8988T (cell line): ENCODE measurements at regions not wholly inside any gene's neighbourhood (a gene's known extent, or its start where the extent isn't known, plus 50 kb on each side); places are given as distances from the start of the nearest gene placed in this dataset.
"Not testable (repeated sequence)": the region's sequence is repeated elsewhere in the genome, so short reads cannot be mapped to it uniquely, and the experiment has no call there.

Source experiments
- DNase-seq: peaks from one replicate; pipeline ENCODE4 v3.0.0; 2011

DNA sequence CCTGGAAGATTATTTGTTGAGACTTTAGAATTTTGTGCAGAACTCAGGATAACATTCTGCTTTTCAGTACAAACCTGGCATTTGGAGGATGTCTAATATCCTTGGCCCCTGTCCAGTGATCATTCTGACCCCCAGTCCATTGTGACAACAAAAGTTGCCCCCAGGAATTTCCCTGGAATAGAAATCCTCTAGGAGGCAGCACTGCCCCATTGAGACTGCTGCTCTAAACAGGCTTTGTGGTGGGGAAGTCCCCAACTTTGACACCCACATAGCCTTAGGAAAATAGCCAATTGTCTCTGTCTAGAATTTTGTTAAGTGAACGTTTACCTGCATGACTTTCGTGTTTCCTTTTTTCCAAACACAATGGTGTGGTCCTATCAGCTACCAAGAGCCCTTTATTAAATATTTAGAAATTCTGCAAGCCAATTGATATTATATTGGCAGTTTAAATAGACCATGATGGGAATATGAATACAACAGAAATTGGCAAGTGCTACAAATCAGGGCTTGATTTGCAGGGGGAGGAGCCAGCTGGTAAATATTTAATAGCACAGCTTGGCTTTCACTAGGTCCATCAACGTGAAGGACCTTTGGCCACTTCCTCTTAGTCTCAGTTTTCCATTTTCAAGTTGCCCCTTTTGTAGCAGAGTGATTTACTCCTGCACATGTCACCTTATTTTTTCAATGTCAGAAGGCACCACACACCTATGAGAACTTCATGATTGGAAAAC is 451.7 kb downstream of the EFNB2 start:
- DNase-seq = no peak

GRCh38 chr13:106081221-106081620 is 454.2 kb downstream of the EFNB2 start:
- not testable (repeated sequence) for DNase-seq

- DNase-seq = no peak
Observed at GRCh38 chr13:106078191-106078590, 457.3 kb downstream of the EFNB2 start.

- DNase-seq = no peak
Observed at GRCh38 chr13:106077017-106077416, 458.4 kb downstream of the EFNB2 start.

DNA sequence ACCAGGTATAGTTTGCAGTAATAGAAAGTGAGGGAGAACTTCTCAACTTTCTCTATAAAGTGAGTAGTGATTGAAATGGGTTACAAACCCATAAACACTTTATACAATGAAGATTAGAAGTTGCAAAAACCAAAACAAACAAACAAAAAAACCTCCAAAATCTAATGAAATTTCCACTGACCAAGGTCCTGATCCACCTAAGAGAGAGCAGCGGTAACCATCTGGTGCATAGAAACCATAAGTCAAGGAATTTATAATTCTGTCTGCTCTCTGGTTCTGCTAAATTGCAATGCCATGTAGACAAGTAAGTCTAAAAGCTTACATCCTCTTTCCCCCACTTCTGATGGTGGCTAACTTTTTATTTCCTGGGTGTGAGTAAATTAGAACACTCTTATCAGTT is 463.4 kb downstream of the EFNB2 start:
- DNase-seq = no peak

- no peak for DNase-seq
Observed at GRCh38 chr13:106063591-106064313, 471.7 kb downstream of the EFNB2 start.

DNA sequence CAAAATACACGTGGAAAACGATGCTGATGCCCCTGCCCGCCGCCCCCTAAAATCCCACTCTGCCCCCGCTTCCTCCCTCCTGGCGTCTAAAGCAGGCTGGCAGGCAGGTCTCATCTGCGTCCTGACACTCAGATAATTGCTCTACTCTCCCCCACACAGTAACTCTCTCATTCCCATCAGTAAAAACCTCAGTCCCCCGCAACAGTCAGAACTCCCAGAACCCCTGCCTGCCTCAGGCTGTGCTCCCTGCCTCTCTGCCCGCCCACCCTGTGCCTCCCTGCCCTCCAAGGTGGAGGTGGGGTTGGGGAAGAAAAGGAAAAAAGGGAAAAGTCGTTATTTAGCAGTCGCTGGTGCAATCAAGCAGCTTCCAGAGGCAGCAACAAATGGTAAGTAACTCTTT is 473.7 kb downstream of the EFNB2 start:
- DNase-seq = no peak

- no peak for DNase-seq
Observed at GRCh38 chr13:106056851-106057250, 478.6 kb downstream of the EFNB2 start.

- DNase-seq = no peak
Observed at GRCh38 chr13:106052200-106052767, 483.2 kb downstream of the EFNB2 start.

DNA sequence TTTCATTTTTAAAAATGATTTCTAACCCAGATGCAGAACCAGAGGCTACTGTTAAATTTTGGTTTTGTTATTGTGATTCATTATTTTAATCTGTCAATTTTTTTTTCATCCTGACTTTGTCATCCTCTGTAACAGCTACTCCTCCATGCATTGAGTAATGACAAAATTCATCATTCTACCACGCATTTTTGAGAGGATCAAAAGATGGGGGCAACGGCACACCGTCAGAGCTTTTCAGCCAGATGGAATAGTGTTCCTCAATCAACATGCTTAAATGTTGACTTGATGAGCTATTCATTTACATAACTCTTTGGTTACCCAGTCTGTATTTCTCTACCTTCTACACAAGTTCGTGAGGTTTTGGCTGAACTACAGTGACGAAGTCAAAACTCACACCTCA is 486.3 kb downstream of the EFNB2 start:
- no peak for DNase-seq

GRCh38 chr13:106048386-106048785 is 487.1 kb downstream of the EFNB2 start:
- DNase-seq = no peak

DNA sequence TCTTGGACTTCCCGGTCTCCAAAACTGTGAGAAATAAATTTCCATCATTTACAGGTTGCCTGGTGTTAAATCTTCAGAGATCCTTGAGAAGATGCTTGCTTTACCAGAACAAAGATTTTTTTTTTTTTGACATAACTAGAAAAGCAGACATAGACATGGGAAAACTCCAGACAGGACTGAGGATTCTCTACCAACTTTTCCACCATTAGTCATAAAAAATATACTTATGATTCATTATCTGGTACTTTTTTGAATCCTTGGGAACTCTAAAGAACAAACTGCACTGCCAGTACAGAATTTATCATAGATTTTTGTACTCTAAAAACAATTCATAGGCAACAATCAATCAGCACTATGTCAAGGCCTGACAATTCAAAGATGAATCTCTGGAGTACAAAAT is 487.6 kb downstream of the EFNB2 start:
- no peak for DNase-seq

GRCh38 chr13:106042996-106043581 is 492.4 kb downstream of the EFNB2 start:
- no peak for DNase-seq

DNA sequence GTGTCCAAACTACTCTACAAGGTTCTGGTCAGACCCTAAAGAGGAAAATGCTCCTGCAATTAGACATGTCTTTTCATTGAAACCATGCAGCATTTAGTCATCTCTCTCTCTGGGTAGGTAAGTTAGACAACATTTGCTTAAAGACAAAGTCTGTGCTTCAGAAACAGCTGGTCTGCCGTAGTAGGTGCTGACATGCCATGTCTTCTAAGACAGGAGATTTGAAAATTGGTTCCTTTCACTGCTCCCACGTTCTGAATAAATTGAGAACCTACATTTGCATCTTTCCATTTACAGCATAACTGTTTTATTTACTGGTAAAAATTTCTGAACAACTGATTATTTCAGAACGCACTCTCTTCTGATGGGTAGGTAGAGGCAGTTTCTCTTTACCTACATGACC is 494.0 kb downstream of the EFNB2 start:
- no peak for DNase-seq

GRCh38 chr13:106038752-106039151 is 496.7 kb downstream of the EFNB2 start:
- no peak for DNase-seq

GRCh38 chr13:106036870-106037269 is 498.6 kb downstream of the EFNB2 start:
- DNase-seq = no peak

DNA sequence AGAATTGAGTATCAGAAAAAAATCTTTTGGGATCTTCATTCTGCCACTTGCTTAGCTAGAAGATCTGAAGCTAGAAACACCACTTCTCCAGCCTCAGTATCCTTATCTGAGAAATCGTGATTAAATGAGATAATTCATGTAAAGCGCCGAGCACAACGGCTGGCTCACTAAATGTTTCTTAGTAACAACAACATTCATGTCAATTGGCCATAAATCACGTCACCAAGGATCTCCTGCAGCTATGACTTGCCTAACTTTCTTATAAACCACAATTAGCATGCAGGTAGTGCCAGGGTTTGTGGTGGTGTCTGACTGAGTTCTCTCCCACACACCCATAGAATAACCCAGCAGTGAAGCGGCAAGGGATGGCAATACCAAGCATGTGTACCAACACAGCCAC is 501.3 kb downstream of the EFNB2 start:
- DNase-seq = no peak

DNA sequence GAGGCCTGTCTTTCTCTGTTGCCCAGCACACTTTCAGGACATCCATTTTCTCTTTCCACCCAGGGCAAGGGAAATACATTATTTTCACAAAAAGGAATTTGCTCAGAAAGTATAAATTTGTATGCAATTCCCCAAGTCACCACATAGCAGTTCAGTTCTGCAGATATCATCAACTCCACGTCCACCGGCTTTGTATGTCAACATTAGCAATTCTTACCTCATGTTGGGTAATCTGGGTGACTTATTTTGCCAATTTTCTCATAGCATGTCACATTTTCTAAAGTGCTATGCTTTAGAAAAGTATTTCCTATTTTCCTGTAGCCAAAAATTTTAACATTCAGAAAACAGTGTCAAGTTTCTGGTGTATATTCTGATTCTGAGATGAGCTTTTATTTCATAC is 501.8 kb downstream of the EFNB2 start:
- DNase-seq = no peak

GRCh38 chr13:106032441-106032840 is 503.0 kb downstream of the EFNB2 start:
- DNase-seq = no peak

- no peak for DNase-seq
Observed at GRCh38 chr13:106029676-106030290, 505.7 kb downstream of the EFNB2 start.

- no peak for DNase-seq
Observed at GRCh38 chr13:106028911-106029310, 506.6 kb downstream of the EFNB2 start.

DNA sequence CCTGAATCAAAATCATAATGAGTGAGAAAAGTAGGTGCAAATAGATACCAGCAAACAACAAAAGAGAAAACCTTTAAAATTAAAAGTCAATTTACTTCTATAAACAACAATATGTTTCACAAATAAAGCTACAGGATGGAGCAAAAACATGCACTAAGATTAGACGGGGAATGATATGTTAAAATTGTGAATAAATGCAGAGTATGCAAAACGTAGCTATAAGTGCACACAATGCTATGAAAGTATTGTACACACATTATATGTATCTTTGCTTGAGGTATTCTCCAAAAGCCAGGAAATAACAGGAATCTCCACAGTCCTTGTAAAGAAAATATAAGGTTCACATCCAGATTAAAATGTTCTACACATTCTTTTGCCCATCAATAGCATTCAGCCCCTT is 523.9 kb downstream of the EFNB2 start:
- no peak for DNase-seq

DNA sequence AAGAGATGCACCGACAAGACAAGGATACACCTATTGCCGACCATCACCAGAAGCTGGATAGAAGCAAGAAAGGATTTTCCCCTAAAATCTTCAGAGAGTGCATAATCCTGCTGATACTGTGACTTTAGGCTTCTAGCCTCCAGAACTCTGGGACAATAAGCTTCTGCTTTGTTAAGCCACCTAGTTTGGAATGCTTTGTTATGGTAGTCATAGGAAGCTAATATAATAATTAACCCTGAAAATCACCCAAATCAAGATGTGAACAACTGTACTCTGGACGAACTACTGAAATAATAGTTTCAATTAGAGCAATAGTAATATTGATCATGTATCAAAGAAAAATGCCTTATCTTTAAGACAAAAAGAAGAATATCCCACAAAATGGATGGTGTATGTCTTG is 524.6 kb downstream of the EFNB2 start:
- DNase-seq = no peak

GRCh38 chr13:106008540-106008939 is 526.9 kb downstream of the EFNB2 start:
- DNase-seq = no peak
